ENCODE measurements at regions not wholly inside any gene's neighbourhood (a gene's known extent, or its start where the extent isn't known, plus 50 kb on each side); places are given as distances from the start of the nearest gene placed in this dataset.

- Histone ChIP-seq H3K4me3 (replicated peaks in 1 of 3; ENCODE audit: low read depth in 2 of 3, low read length in 3 of 3) (no peak overlapping the region), H3K4me1 (ENCODE audit: control insufficient read depth in 1 of 2, insufficient read depth in 2 of 2, low read length in 2 of 2) (no peaks in the 10 kb centered on the region), H3K9me3 (replicated peaks in 1 of 2; ENCODE audit: control insufficient read depth in 1 of 2, insufficient read depth in 1 of 2, low read length in 2 of 2) (peaks cover 0 to 2% of the 10 kb centered on the region in 2 donors), H3K9ac (ENCODE audit: insufficient read depth, low read length, poor library complexity, severe bottlenecking) (no peak overlapping the region), H4K20me1 (ENCODE audit: insufficient read depth, low read length) (no peaks in the 10 kb centered on the region), H3K27me3 (ENCODE audit: control insufficient read depth in 2 of 2, insufficient read depth in 2 of 2, low read length in 2 of 2) (no peaks in the 10 kb centered on the region), H2AFZ (ENCODE audit: insufficient read depth, low read depth, low read length, poor library complexity, severe bottlenecking) (no peak overlapping the region), H3K27ac (ENCODE audit: low read depth in 1 of 2, low read length in 2 of 2) (no peak overlapping the region), H3K4me2 (replicated peaks; ENCODE audit: extremely low read depth, low read length, poor library complexity, severe bottlenecking) (no peak overlapping the region), H3K79me2 (ENCODE audit: insufficient read depth, low read length) (no peaks in the 10 kb centered on the region), H3K36me3 (replicated peaks in 1 of 2; ENCODE audit: control insufficient read depth in 1 of 2, insufficient read depth in 2 of 2, low read length in 2 of 2) (no peaks in the 10 kb centered on the region)
- Mint-ChIP-seq H3K4me1 (no peaks in the 10 kb centered on the region), H3K4me3 (no peak overlapping the region), H3K27ac (no peak overlapping the region), H3K27me3 (ENCODE audit: low read depth in 3 of 3) (peaks cover 1 to 10% (median 8%) of the 10 kb centered on the region in 3 donors), H3K9me3 (peaks cover 0 to 5% (median 2%) of the 10 kb centered on the region in 7 donors), H3K36me3 (no peaks in the 10 kb centered on the region)
- intact Hi-C loops (cut with micrococcal nuclease) = no loop called here
- DNase-seq = no peak
- no CpG with 5 or more reads among the region's 1 CpG for WGBS (ENCODE audit: insufficient coverage)
- no peak for TF ChIP-seq CTCF (IDR thresholded peaks at IDR 0.05)
Observed at GRCh38 chr3:124299831-124300230, 307.9 kb upstream of the ROPN1 start.

GRCh38 chr3:124300416-124300815 lies 308.5 kb upstream of the ROPN1 start:
- Mint-ChIP-seq H3K27ac (no peak overlapping the region), H3K9me3 (peaks cover 0 to 8% (median 3%) of the 10 kb centered on the region in 7 donors), H3K4me3 (no peak overlapping the region), H3K36me3 (no peaks in the 10 kb centered on the region), H3K27me3 (ENCODE audit: low read depth in 3 of 3) (peaks cover 1 to 10% (median 8%) of the 10 kb centered on the region in 3 donors), H3K4me1 (no peaks in the 10 kb centered on the region)
- TF ChIP-seq CTCF (IDR thresholded peaks at IDR 0.05) = no peak
- Histone ChIP-seq H4K20me1 (ENCODE audit: insufficient read depth, low read length) (no peaks in the 10 kb centered on the region), H3K4me2 (replicated peaks; ENCODE audit: extremely low read depth, low read length, poor library complexity, severe bottlenecking) (no peak overlapping the region), H3K79me2 (ENCODE audit: insufficient read depth, low read length) (no peaks in the 10 kb centered on the region), H3K4me3 (replicated peaks in 1 of 3; ENCODE audit: low read depth in 2 of 3, low read length in 3 of 3) (no peak overlapping the region), H2AFZ (ENCODE audit: insufficient read depth, low read depth, low read length, poor library complexity, severe bottlenecking) (no peak overlapping the region), H3K27ac (ENCODE audit: low read depth in 1 of 2, low read length in 2 of 2) (no peak overlapping the region), H3K36me3 (replicated peaks in 1 of 2; ENCODE audit: control insufficient read depth in 1 of 2, insufficient read depth in 2 of 2, low read length in 2 of 2) (no peaks in the 10 kb centered on the region), H3K4me1 (ENCODE audit: control insufficient read depth in 1 of 2, insufficient read depth in 2 of 2, low read length in 2 of 2) (no peaks in the 10 kb centered on the region), H3K27me3 (ENCODE audit: control insufficient read depth in 2 of 2, insufficient read depth in 2 of 2, low read length in 2 of 2) (no peaks in the 10 kb centered on the region), H3K9me3 (replicated peaks in 1 of 2; ENCODE audit: control insufficient read depth in 1 of 2, insufficient read depth in 1 of 2, low read length in 2 of 2) (peaks cover 2 to 5% of the 10 kb centered on the region in 2 donors), H3K9ac (ENCODE audit: insufficient read depth, low read length, poor library complexity, severe bottlenecking) (no peak overlapping the region)
- intact Hi-C loops (cut with micrococcal nuclease) = no loop called here
- DNase-seq = no peak
- WGBS (ENCODE audit: insufficient coverage) = 86% methylated on average over 4 of the region's 4 CpGs

All from CD14-positive monocyte (primary cell).